HepG2 (cell line): ENCODE measurements at regions not wholly inside any gene's neighbourhood (a gene's known extent, or its start where the extent isn't known, plus 50 kb on each side); places are given as distances from the start of the nearest gene placed in this dataset.

Experiments
- ATAC-seq: fragments of 200-7000 bp; cut with Tn5 transposase; 3 replicates; pipeline ENCODE4 v1.9.1; 2020; ENCODE audit warnings: mild to moderate bottlenecking, moderate library complexity
- BruUV-seq: library from RNA; stranded (reverse); fragments of 400-500 nt; replicated peaks from 2 replicates; lab custom pipeline; 2021; lab: Mats Ljungman, UMichigan
- CTCF ChIA-PET: fragments of 300-600 bp; formaldehyde crosslinking; extraction: SDS; loops from one replicate; lab custom pipeline; 2021; ENCODE audit warnings: low total read pairs, inconsistent platforms, low intra/inter-chr PET ratio; lab: Yijun Ruan, JAX
- POLR2A ChIA-PET: fragments of 350-600 bp; sonication (Branson Sonifier 250); formaldehyde crosslinking; loops from one replicate; lab custom pipeline; 2020; ENCODE audit warnings: antibody characterized with exemption, inconsistent platforms; lab: Yijun Ruan, JAX
- DNase-seq: peaks from one replicate; pipeline ENCODE4 v3.0.0-alpha.2; 2015; ENCODE audit warnings: low spot score
- FAIRE-seq: peaks from 3 replicates; lab custom pipeline; 2011; peaks lifted over from hg19 to GRCh38; lab: Jason Lieb, UNC
- H2AFZ ChIP-seq: one replicate; pipeline ENCODE4 v1.6.1; 2011; ENCODE audit warnings: low read length, inconsistent platforms
- H3K27ac ChIP-seq: fragments of 300-600 bp; 3 replicates; pipeline ENCODE4 v1.8.0; 2011; ENCODE audit warnings: mixed run types, mild to moderate bottlenecking, mixed read lengths, low read length, inconsistent platforms; ENCODE audit not compliant: insufficient read depth; ENCODE audit errors: extremely low read length
- H3K27me3 ChIP-seq, 2 experiments: fragments of 200-600 bp in 1 of 2; 2 replicates in 1 of 2; 3 replicates in 1 of 2; pipeline versions ENCODE4 v1.6.0 to v1.8.0; 2011; ENCODE audit warnings: low read length in 2 of 2, mild to moderate bottlenecking in 2 of 2, moderate library complexity in 2 of 2, inconsistent platforms in 1 of 2; ENCODE audit not compliant: insufficient read depth in 2 of 2, control insufficient read depth in 1 of 2
- H3K36me3 ChIP-seq, 2 experiments: fragments of 200-600 bp in 1 of 2; replicated peaks in 1 of 2; 2 replicates in 1 of 2; 3 replicates in 1 of 2; pipeline versions ENCODE4 v1.5.1 to v1.8.0; 2011; ENCODE audit warnings: low read length in 2 of 2, inconsistent platforms in 1 of 2; ENCODE audit not compliant: insufficient read depth in 2 of 2, control insufficient read depth in 1 of 2
- H3K4me1 ChIP-seq: 2 replicates; pipeline ENCODE4 v1.5.1; 2012; ENCODE audit warnings: low read length, inconsistent platforms; ENCODE audit not compliant: insufficient read depth
- H3K4me2 ChIP-seq: 2 replicates; pipeline ENCODE4 v1.6.0; 2011; ENCODE audit warnings: low read depth, low read length, inconsistent platforms
- H3K4me3 ChIP-seq, 3 experiments: fragments of 200-600 bp in 1 of 3; sonication (generic), shearing (Covaris generic) in 1 of 3; replicated peaks in 1 of 3; 2 replicates each; pipeline ENCODE4 v1.5.1; 2011 to 2016; ENCODE audit warnings: low read length in 3 of 3, inconsistent platforms in 2 of 3, low read depth in 2 of 3, mild to moderate bottlenecking in 2 of 3, control low read depth in 1 of 3, mixed read lengths in 1 of 3; ENCODE audit not compliant: insufficient read depth in 1 of 3
- H3K79me2 ChIP-seq: one replicate; pipeline ENCODE4 v1.6.1; 2011; ENCODE audit warnings: low read length, inconsistent platforms; ENCODE audit not compliant: insufficient read depth
- H3K9ac ChIP-seq: 2 replicates; pipeline ENCODE4 v1.6.0; 2011; ENCODE audit warnings: mild to moderate bottlenecking, low read depth, low read length, inconsistent platforms; ENCODE audit not compliant: insufficient read depth
- H3K9me3 ChIP-seq: 2 replicates; pipeline ENCODE4 v1.5.1; 2012; ENCODE audit warnings: mild to moderate bottlenecking, low read length
- H4K20me1 ChIP-seq: 2 replicates; pipeline ENCODE4 v1.6.0; 2011; ENCODE audit warnings: inconsistent platforms, mild to moderate bottlenecking, low read length, moderate library complexity; ENCODE audit not compliant: insufficient read depth
- BRCA1 ChIP-seq: sonication (generic); formaldehyde crosslinking; IDR thresholded peaks from 2 replicates; pipeline ENCODE4 v1.4.0; 2020; ENCODE audit warnings: missing genetic modification reagents
- FOXK1 ChIP-seq: sonication (generic); formaldehyde crosslinking; IDR thresholded peaks from 2 replicates; pipeline ENCODE4 v1.4.0; 2020; ENCODE audit warnings: low read depth, missing genetic modification reagents, borderline replicate concordance
- RBAK ChIP-seq: sonication (generic); formaldehyde crosslinking; IDR thresholded peaks from 2 replicates; pipeline ENCODE4 v1.5.1; 2020; ENCODE audit warnings: mild to moderate bottlenecking, missing genetic modification reagents
- RFX3 ChIP-seq: IDR thresholded peaks from 2 replicates; pipeline ENCODE4 v1.6.1; 2016; ENCODE audit warnings: missing biosample characterization, missing genetic modification reagents
- SMARCE1 ChIP-seq: fragments of 450-650 bp; IDR thresholded peaks from 2 replicates; pipeline ENCODE4 v1.6.1; 2017; ENCODE audit warnings: borderline replicate concordance
- TRIM24 ChIP-seq: sonication (generic); formaldehyde crosslinking; IDR thresholded peaks from 2 replicates; pipeline ENCODE4 v1.8.0; 2022; ENCODE audit warnings: mild to moderate bottlenecking, missing genetic modification reagents
- YY1 ChIP-seq: IDR thresholded peaks from 2 replicates; pipeline ENCODE4 v1.6.1; 2011; ENCODE audit warnings: low read length, low read depth, moderate library complexity, mild to moderate bottlenecking; ENCODE audit not compliant: insufficient read depth, insufficient replicate concordance
- ZNF326 ChIP-seq: sonication (generic); formaldehyde crosslinking; IDR thresholded peaks from 2 replicates; pipeline ENCODE4 v1.4.0; 2020; ENCODE audit warnings: missing genetic modification reagents, borderline replicate concordance
- ZNF335 ChIP-seq: sonication (generic); formaldehyde crosslinking; IDR thresholded peaks from 2 replicates; pipeline ENCODE4 v1.4.0; 2020; ENCODE audit warnings: missing genetic modification reagents
- ZNF549 ChIP-seq: sonication (generic); formaldehyde crosslinking; IDR thresholded peaks from 2 replicates; pipeline ENCODE4 v1.5.0; 2020; ENCODE audit warnings: missing genetic modification reagents
- ZNF605 ChIP-seq: sonication (generic); formaldehyde crosslinking; IDR thresholded peaks from 2 replicates; pipeline ENCODE4 v1.8.0; 2022; ENCODE audit warnings: mild to moderate bottlenecking, missing genetic modification reagents
- ZNF678 ChIP-seq: sonication (generic); formaldehyde crosslinking; IDR thresholded peaks from 2 replicates; pipeline ENCODE4 v1.4.0; 2020; ENCODE audit warnings: mild to moderate bottlenecking, missing genetic modification reagents
- WGBS: methylation state at CpG from one replicate; pipeline ENCODE4 v1.1.6; 2017; ENCODE audit warnings: low lambda C conversion rate; 5-methylcytosine and 5-hydroxymethylcytosine counted together
- in situ Hi-C: cut with HindIII; loops from 2 replicates; pipeline ENCODE4 v1.10.0; 2017; ENCODE audit warnings: low pct_unique_long_range_greater_than_20kb; ENCODE audit not compliant: extremely low pct_ligation_motif_present
- intact Hi-C: fragments of 100-400 bp; cut with micrococcal nuclease; formaldehyde crosslinking; loops from one replicate; pipeline ENCODE4 v1.10.0; 2022; ENCODE audit not compliant: unreplicated experiment
- TF ChIP-seq, protein P1 (sequence below): sonication (generic); formaldehyde crosslinking; IDR thresholded peaks from 2 replicates; pipeline ENCODE4 v1.4.0; 2020; ENCODE audit warnings: missing genetic modification reagents
- TF ChIP-seq, protein P2 (sequence below): sonication (generic); formaldehyde crosslinking; IDR thresholded peaks from 2 replicates; pipeline ENCODE4 v1.4.0; 2020; ENCODE audit warnings: mild to moderate bottlenecking, missing genetic modification reagents
- TF ChIP-seq, protein P3 (sequence below): sonication (generic); formaldehyde crosslinking; IDR thresholded peaks from 2 replicates; pipeline ENCODE4 v1.9.0; 2021; ENCODE audit warnings: missing genetic modification reagents, borderline replicate concordance

DNA sequence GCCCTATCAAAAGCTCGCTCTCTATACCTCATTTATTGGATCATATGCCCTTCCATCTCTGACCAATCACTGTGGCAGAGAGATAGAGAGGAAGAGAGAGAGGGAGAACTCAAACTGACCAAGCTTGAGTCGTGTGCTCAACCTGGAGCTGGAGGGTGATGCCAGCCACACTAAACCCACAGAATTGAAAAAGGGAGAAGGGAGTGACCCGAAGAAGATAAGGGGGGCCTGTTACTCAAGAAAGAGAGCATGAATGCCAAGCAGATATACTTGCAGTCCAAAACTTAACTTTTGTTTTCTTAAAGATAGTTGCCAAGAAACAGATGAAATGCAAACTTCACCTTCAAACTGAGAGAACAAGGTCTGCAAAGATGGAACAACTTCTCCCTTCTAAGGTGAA, 112.7 kb downstream of the BTG1 start (continued):
- TF ChIP-seq, protein P1, sequence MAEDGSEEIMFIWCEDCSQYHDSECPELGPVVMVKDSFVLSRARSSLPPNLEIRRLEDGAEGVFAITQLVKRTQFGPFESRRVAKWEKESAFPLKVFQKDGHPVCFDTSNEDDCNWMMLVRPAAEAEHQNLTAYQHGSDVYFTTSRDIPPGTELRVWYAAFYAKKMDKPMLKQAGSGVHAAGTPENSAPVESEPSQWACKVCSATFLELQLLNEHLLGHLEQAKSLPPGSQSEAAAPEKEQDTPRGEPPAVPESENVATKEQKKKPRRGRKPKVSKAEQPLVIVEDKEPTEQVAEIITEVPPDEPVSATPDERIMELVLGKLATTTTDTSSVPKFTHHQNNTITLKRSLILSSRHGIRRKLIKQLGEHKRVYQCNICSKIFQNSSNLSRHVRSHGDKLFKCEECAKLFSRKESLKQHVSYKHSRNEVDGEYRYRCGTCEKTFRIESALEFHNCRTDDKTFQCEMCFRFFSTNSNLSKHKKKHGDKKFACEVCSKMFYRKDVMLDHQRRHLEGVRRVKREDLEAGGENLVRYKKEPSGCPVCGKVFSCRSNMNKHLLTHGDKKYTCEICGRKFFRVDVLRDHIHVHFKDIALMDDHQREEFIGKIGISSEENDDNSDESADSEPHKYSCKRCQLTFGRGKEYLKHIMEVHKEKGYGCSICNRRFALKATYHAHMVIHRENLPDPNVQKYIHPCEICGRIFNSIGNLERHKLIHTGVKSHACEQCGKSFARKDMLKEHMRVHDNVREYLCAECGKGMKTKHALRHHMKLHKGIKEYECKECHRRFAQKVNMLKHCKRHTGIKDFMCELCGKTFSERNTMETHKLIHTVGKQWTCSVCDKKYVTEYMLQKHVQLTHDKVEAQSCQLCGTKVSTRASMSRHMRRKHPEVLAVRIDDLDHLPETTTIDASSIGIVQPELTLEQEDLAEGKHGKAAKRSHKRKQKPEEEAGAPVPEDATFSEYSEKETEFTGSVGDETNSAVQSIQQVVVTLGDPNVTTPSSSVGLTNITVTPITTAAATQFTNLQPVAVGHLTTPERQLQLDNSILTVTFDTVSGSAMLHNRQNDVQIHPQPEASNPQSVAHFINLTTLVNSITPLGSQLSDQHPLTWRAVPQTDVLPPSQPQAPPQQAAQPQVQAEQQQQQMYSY: no peak
- TF ChIP-seq ZNF549 (CRISPR knock-in tag) (no peak), RFX3 (CRISPR knock-in tag) (no peak), BRCA1 (no peak), ZNF605 (no peak), FOXK1 (no peak), TRIM24 (no peak), ZNF326 (CRISPR knock-in tag) (no peak), RBAK (no peak), YY1 (no peak)

DNA sequence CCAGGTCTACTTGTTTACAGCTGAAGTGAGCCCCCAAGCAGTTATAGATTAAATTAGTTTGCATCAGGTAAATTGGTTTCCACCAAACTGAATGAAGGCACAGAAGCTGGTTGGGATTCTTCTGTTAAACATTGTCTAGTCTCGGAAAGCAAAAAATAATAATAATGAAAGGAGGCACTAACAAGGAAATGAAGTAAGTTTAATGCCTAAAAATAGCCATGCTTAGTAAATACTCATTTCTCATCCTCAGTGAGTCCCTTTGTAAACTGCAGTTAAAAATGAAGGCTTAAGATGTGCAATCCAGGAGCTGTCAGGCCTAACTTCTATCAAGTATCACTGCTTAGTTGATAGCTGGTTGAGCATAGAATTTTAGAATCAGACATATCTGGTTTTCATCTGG, 113.5 kb downstream of the BTG1 start:
- BruUV-seq: no TSS peak

More for the DNA sequence above, 113.5 kb downstream of the BTG1 start:
- TF ChIP-seq, protein P2, sequence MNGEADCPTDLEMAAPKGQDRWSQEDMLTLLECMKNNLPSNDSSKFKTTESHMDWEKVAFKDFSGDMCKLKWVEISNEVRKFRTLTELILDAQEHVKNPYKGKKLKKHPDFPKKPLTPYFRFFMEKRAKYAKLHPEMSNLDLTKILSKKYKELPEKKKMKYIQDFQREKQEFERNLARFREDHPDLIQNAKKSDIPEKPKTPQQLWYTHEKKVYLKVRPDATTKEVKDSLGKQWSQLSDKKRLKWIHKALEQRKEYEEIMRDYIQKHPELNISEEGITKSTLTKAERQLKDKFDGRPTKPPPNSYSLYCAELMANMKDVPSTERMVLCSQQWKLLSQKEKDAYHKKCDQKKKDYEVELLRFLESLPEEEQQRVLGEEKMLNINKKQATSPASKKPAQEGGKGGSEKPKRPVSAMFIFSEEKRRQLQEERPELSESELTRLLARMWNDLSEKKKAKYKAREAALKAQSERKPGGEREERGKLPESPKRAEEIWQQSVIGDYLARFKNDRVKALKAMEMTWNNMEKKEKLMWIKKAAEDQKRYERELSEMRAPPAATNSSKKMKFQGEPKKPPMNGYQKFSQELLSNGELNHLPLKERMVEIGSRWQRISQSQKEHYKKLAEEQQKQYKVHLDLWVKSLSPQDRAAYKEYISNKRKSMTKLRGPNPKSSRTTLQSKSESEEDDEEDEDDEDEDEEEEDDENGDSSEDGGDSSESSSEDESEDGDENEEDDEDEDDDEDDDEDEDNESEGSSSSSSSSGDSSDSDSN (CRISPR knock-in tag): no peak
- TF ChIP-seq SMARCE1: no peak
- TF ChIP-seq, protein P3, sequence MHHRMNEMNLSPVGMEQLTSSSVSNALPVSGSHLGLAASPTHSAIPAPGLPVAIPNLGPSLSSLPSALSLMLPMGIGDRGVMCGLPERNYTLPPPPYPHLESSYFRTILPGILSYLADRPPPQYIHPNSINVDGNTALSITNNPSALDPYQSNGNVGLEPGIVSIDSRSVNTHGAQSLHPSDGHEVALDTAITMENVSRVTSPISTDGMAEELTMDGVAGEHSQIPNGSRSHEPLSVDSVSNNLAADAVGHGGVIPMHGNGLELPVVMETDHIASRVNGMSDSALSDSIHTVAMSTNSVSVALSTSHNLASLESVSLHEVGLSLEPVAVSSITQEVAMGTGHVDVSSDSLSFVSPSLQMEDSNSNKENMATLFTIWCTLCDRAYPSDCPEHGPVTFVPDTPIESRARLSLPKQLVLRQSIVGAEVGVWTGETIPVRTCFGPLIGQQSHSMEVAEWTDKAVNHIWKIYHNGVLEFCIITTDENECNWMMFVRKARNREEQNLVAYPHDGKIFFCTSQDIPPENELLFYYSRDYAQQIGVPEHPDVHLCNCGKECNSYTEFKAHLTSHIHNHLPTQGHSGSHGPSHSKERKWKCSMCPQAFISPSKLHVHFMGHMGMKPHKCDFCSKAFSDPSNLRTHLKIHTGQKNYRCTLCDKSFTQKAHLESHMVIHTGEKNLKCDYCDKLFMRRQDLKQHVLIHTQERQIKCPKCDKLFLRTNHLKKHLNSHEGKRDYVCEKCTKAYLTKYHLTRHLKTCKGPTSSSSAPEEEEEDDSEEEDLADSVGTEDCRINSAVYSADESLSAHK (CRISPR knock-in tag): no peak
- no peak for TF ChIP-seq ZNF335
- no peak for TF ChIP-seq ZNF678 (CRISPR knock-in tag)
- TF ChIP-seq, all 625 proteins: peak for 0
- peaks cover 29% of the 10 kb centered on the region for H3K4me1 ChIP-seq
- H3K27ac ChIP-seq: no peak overlapping the region
- H2AFZ ChIP-seq: no peak overlapping the region
- no peaks in the 10 kb centered on the region for H4K20me1 ChIP-seq
- CTCF ChIA-PET: no interaction called here
- H3K9ac ChIP-seq: no peak overlapping the region
- in situ Hi-C loops: no loop called here
- FAIRE-seq: no peak
- H3K79me2 ChIP-seq: no peaks in the 10 kb centered on the region
- intact Hi-C loops: loop anchor here (10.0 kb wide), 1 partner anchor 113 kb away; the partner anchor contains the start of gene BTG1
- H3K36me3 ChIP-seq: no peaks in the 10 kb centered on the region
- WGBS: 92% methylated on average over 1 of the region's 1 CpG
- H3K4me3 ChIP-seq: no peak overlapping the region
- no peak for DNase-seq
- H3K4me2 ChIP-seq: no peak overlapping the region
- no peaks in the 10 kb centered on the region; a peak in 1 of 5 replicates for H3K27me3 ChIP-seq
- POLR2A ChIA-PET: no interaction called here
- ATAC-seq: no peak
- H3K9me3 ChIP-seq: no peaks in the 10 kb centered on the region
